NCI-H524 treated with DMSO at 0.1 percent for 48 hours (cell line): ENCODE measurements at regions not wholly inside any gene's neighbourhood (a gene's known extent, or its start where the extent isn't known, plus 50 kb on each side); places are given as distances from the start of the nearest gene placed in this dataset.

Experiments
- DNase-seq: peaks from one replicate; lab custom pipeline; 2025; lab: John Stamatoyannopoulos, UW

DNA sequence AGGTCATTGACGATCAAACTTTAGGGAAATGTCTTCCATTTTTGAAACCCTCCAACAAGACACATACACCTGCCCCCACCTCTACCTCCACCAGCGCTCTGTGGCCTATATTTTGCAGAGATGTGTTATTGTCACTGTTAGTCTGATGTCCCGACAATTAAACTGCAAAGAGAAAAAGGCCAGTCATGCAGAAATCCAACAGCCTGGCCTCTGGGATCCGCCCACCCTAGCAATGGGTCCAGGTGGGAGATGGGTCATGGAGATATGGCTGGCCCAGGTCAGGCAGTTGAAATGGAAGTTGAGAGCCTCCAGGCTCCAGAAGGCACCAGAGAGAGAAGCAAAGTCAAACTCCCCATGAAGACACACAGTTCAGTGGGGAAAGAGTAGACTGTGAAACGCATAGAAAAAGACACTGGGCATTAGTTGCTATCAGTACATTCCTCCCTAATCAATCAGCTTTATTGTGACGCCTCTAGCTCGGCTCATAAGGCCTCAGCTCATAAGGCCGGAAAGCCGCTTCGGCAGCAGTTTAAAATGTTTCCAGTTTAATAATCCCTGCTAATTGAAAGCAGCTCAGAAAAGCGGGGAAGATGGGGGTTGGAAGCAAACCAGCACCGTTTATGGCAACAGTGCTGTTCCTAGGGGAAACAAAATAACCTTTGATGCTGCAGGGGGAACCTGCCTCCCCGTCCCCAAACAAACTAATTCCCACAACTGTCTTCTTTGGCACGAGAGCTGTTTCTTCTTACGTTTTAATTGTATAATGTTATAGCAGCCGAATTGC, 239.7 kb upstream of the ZNF507 start:
- no peak for DNase-seq

- DNase-seq = no peak
Observed at GRCh38 chr19:32122258-32122657, 223.2 kb upstream of the ZNF507 start.

- DNase-seq = no peak
Observed at GRCh38 chr19:32123355-32123940, 222.0 kb upstream of the ZNF507 start.

GRCh38 chr19:32124585-32124984, 220.8 kb upstream of the ZNF507 start:
- DNase-seq = no peak

- DNase-seq = no peak
Observed at GRCh38 chr19:32129141-32129540, 216.3 kb upstream of the ZNF507 start.

GRCh38 chr19:32130332-32130731, 215.1 kb upstream of the ZNF507 start:
- DNase-seq = no peak

GRCh38 chr19:32131005-32131404, 214.4 kb upstream of the ZNF507 start:
- no peak for DNase-seq

DNA sequence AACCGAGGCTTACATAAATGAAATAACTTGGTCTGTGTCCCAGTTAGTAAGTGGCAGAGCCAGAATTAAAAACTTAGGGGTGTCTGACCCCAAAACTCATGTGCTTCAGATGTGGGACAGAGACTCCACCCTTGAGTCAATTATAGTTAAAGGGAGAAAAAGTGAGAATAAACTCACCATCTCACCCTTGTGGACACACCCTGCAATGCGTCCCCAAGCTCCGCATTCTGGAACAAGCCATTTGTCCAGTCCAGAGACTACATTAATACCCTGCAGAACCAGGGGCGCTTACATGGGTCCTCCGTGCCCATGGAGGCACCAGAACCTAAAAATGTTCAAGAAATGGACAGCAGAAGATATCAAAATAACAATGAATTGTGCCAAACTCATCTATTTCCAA, 207.0 kb upstream of the ZNF507 start:
- no peak for DNase-seq

DNA sequence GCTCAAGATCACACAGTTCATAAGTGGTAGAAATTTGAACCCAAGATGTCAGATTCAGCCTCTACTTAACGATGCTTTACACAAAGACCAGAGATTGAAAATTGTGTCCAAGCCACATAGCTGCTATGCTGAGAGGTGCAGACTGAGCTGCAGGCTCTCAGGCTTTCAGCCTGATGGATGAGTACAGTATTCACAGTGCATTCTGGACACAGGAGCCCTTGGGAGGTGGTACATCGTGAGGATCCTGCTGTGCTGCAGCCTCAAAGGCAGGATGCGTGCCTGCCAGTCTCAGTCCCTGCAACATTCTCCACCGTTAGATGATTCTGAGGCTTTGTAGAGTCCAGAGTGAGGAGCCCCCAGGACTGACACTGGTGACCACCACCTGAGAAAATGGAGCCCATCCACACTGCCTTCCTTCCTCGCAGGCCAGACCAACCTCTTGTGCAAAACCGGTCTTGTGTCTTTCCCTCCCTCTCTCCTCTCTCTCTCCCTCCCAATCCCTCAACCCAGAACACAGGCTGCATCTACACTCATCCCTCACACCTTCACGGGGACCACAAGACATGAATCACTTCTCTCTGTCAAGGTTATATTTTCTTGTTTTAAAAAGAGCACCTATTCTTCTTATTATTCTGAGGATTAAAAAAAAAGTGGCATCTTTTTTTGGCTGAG, 203.4 kb upstream of the ZNF507 start:
- no peak for DNase-seq

DNA sequence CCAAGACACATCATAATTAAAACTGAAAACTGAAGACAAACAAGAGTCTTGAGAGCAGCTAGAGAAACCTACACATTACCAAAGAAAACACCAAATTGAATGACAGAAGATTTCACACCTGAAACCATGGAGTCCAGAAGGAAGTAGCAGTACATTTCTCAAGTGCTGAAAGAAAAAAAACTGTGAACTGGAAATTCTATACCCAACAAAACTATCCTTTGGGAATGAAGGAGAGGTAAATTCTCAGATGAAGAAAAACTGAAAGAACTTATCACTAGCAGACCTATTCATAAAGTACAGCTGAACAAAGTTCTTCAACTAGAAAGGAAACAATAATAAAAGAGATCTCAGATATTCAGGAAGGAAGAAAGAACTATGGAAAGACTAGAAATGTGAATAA, 198.7 kb upstream of the ZNF507 start:
- no peak for DNase-seq

GRCh38 chr19:32150605-32151004, 194.8 kb upstream of the ZNF507 start:
- DNase-seq = no peak

- DNase-seq = no peak
Observed at GRCh38 chr19:32154418-32154817, 191.0 kb upstream of the ZNF507 start.

- no peak for DNase-seq
Observed at GRCh38 chr19:32164384-32164992, 180.9 kb upstream of the ZNF507 start.

- no peak for DNase-seq
Observed at GRCh38 chr19:32165141-32165540, 180.3 kb upstream of the ZNF507 start.

- no peak for DNase-seq
Observed at GRCh38 chr19:32165750-32166149, 179.7 kb upstream of the ZNF507 start.

- DNase-seq = no peak
Observed at GRCh38 chr19:32166238-32166637, 179.2 kb upstream of the ZNF507 start.

GRCh38 chr19:32168111-32168510, 177.3 kb upstream of the ZNF507 start:
- DNase-seq = no peak

- DNase-seq = no peak
Observed at GRCh38 chr19:32168606-32169005, 176.8 kb upstream of the ZNF507 start.

GRCh38 chr19:32171719-32172151, 173.7 kb upstream of the ZNF507 start:
- DNase-seq = no peak

- no peak for DNase-seq
Observed at GRCh38 chr19:32172566-32173160, 172.7 kb upstream of the ZNF507 start.

GRCh38 chr19:32173836-32174235, 171.6 kb upstream of the ZNF507 start:
- DNase-seq = no peak

- no peak for DNase-seq
Observed at GRCh38 chr19:32174386-32175113, 170.9 kb upstream of the ZNF507 start.
